ENCODE measurements at regions not wholly inside any gene's neighbourhood (a gene's known extent, or its start where the extent isn't known, plus 50 kb on each side); places are given as distances from the start of the nearest gene placed in this dataset.

DNA sequence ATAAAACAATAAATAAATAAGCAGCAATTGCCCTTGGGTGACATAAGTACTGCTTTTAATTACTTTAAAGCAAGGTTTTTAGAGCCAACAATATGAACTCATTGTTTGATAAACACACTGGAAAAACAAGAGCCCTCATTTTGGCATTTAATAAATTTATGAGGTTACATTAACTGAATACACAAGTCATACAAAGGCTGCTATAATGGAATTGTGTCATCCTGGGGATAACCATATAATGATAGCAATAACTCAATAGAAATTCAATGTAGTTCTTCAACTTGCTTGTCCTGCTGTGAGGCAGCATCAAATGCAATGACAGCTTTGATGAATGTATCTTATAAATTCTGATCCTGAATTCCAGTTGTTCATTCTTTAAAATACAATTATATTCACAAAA, 1512.5 kb downstream of the STIM2 start:
- TF ChIP-seq, protein P1, sequence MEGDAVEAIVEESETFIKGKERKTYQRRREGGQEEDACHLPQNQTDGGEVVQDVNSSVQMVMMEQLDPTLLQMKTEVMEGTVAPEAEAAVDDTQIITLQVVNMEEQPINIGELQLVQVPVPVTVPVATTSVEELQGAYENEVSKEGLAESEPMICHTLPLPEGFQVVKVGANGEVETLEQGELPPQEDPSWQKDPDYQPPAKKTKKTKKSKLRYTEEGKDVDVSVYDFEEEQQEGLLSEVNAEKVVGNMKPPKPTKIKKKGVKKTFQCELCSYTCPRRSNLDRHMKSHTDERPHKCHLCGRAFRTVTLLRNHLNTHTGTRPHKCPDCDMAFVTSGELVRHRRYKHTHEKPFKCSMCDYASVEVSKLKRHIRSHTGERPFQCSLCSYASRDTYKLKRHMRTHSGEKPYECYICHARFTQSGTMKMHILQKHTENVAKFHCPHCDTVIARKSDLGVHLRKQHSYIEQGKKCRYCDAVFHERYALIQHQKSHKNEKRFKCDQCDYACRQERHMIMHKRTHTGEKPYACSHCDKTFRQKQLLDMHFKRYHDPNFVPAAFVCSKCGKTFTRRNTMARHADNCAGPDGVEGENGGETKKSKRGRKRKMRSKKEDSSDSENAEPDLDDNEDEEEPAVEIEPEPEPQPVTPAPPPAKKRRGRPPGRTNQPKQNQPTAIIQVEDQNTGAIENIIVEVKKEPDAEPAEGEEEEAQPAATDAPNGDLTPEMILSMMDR (conservative IDR thresholded peaks at IDR 0.05 in 1 of 2, IDR thresholded peaks at IDR 0.05 in 1 of 2; ENCODE audit: low read depth in 1 of 2, low read length in 2 of 2): no peak
- no peak for TF ChIP-seq EZH2 (IDR thresholded peaks at IDR 0.05; ENCODE audit: low read length, missing control alignments)

Measured in fibroblast of lung (primary cell).